ENCODE measurements at regions not wholly inside any gene's neighbourhood (a gene's known extent, or its start where the extent isn't known, plus 50 kb on each side); places are given as distances from the start of the nearest gene placed in this dataset.
"Not testable (repeated sequence)": the region's sequence is repeated elsewhere in the genome, so short reads cannot be mapped to it uniquely, and the experiment has no call there.

GRCh38 chr6:131336596-131336995 is 201.3 kb downstream of the AKAP7 start:
- in situ Hi-C loops (cut with HindIII; ENCODE audit: low sequenced_read_pairs), result no loop called here

GRCh38 chr6:131346896-131347295 is 211.6 kb downstream of the AKAP7 start:
- in situ Hi-C loops (cut with HindIII; ENCODE audit: low sequenced_read_pairs), result not testable (repeated sequence)

GRCh38 chr6:131348572-131348971 is 213.3 kb downstream of the AKAP7 start:
- in situ Hi-C loops (cut with HindIII; ENCODE audit: low sequenced_read_pairs), result no loop called here

GRCh38 chr6:131349199-131349598 is 213.9 kb downstream of the AKAP7 start:
- in situ Hi-C loops (cut with HindIII; ENCODE audit: low sequenced_read_pairs), result no loop called here

GRCh38 chr6:131353106-131353505 is 217.8 kb downstream of the AKAP7 start:
- in situ Hi-C loops (cut with HindIII; ENCODE audit: low sequenced_read_pairs), result no loop called here

GRCh38 chr6:131353876-131354275 is 218.6 kb downstream of the AKAP7 start:
- in situ Hi-C loops (cut with HindIII; ENCODE audit: low sequenced_read_pairs), result no loop called here

GRCh38 chr6:131354356-131354755 is 218.7 kb upstream of the ARG1 start:
- in situ Hi-C loops (cut with HindIII; ENCODE audit: low sequenced_read_pairs), result no loop called here

- in situ Hi-C loops (cut with HindIII; ENCODE audit: low sequenced_read_pairs), result loop anchor here (5.0 kb wide), 1 partner anchor 89 kb away; no protein-coding TSS in a partner anchor
These were observed 216.9 kb upstream of the ARG1 start for GRCh38 chr6:131356161-131356560.

GRCh38 chr6:131357501-131357900 is 215.5 kb upstream of the ARG1 start:
- in situ Hi-C loops (cut with HindIII; ENCODE audit: low sequenced_read_pairs), result loop anchor here (5.0 kb wide), 1 partner anchor 90 kb away; no protein-coding TSS in a partner anchor

GRCh38 chr6:131362070-131362469 is 211.0 kb upstream of the ARG1 start:
- in situ Hi-C loops (cut with HindIII; ENCODE audit: low sequenced_read_pairs), result no loop called here

- in situ Hi-C loops (cut with HindIII; ENCODE audit: low sequenced_read_pairs), result no loop called here
These were observed 210.3 kb upstream of the ARG1 start for GRCh38 chr6:131362696-131363095.

GRCh38 chr6:131363947-131364834 is 208.8 kb upstream of the ARG1 start:
- in situ Hi-C loops (cut with HindIII; ENCODE audit: low sequenced_read_pairs), result no loop called here

GRCh38 chr6:131366223-131366622 is 206.8 kb upstream of the ARG1 start:
- in situ Hi-C loops (cut with HindIII; ENCODE audit: low sequenced_read_pairs), result no loop called here

GRCh38 chr6:131367206-131367873 is 205.7 kb upstream of the ARG1 start:
- in situ Hi-C loops (cut with HindIII; ENCODE audit: low sequenced_read_pairs), result no loop called here

- in situ Hi-C loops (cut with HindIII; ENCODE audit: low sequenced_read_pairs), result no loop called here
These were observed 204.7 kb upstream of the ARG1 start for GRCh38 chr6:131368198-131368911.

- in situ Hi-C loops (cut with HindIII; ENCODE audit: low sequenced_read_pairs), result no loop called here
These were observed 200.5 kb upstream of the ARG1 start for GRCh38 chr6:131372535-131372934.

- in situ Hi-C loops (cut with HindIII; ENCODE audit: low sequenced_read_pairs), result no loop called here
These were observed 195.8 kb upstream of the ARG1 start for GRCh38 chr6:131377112-131377705.

GRCh38 chr6:131378874-131379273 is 194.2 kb upstream of the ARG1 start:
- in situ Hi-C loops (cut with HindIII; ENCODE audit: low sequenced_read_pairs), result no loop called here

- in situ Hi-C loops (cut with HindIII; ENCODE audit: low sequenced_read_pairs), result no loop called here
These were observed 193.1 kb upstream of the ARG1 start for GRCh38 chr6:131379948-131380347.

GRCh38 chr6:131381052-131381708 is 191.8 kb upstream of the ARG1 start:
- in situ Hi-C loops (cut with HindIII; ENCODE audit: low sequenced_read_pairs), result no loop called here

GRCh38 chr6:131381709-131382093 is 191.3 kb upstream of the ARG1 start:
- in situ Hi-C loops (cut with HindIII; ENCODE audit: low sequenced_read_pairs), result no loop called here
